Hindlimb muscle (tissue), 1 donor: ENCODE measurements at regions not wholly inside any gene's neighbourhood (a gene's known extent, or its start where the extent isn't known, plus 50 kb on each side); places are given as distances from the start of the nearest gene placed in this dataset.
"Not testable (repeated sequence)": the region's sequence is repeated elsewhere in the genome, so short reads cannot be mapped to it uniquely, and the experiment has no call there.

Source experiments
- DNase-seq: peaks from one replicate; pipeline ENCODE4 v3.0.0-alpha.2; 2013

- no peak for DNase-seq
Observed at GRCh38 chr9:102360846-102361245, 622.4 kb upstream of the GRIN3A start.

- no peak for DNase-seq
Observed at GRCh38 chr9:102355982-102356381, 617.5 kb upstream of the GRIN3A start.

- no peak for DNase-seq
Observed at GRCh38 chr9:102354041-102354440, 615.6 kb upstream of the GRIN3A start.

- DNase-seq, result not testable (repeated sequence)
Observed at GRCh38 chr9:102337471-102337870, 599.0 kb upstream of the GRIN3A start.

- no peak for DNase-seq
Observed at GRCh38 chr9:102309379-102309778, 570.9 kb upstream of the GRIN3A start.

- DNase-seq, result no peak
Observed at GRCh38 chr9:102295188-102295587, 556.7 kb upstream of the GRIN3A start.

GRCh38 chr9:102273952-102274351 is 535.5 kb upstream of the GRIN3A start:
- no peak for DNase-seq

GRCh38 chr9:102253099-102253498 is 514.7 kb upstream of the GRIN3A start:
- DNase-seq, result no peak

- no peak for DNase-seq
Observed at GRCh38 chr9:102244916-102245315, 506.5 kb upstream of the GRIN3A start.

GRCh38 chr9:102237520-102237919 is 499.1 kb upstream of the GRIN3A start:
- peak; percentile 1 for DNase-seq

- DNase-seq, result no peak
Observed at GRCh38 chr9:102237094-102237493, 498.6 kb upstream of the GRIN3A start.

GRCh38 chr9:102227416-102227815 is 489.0 kb upstream of the GRIN3A start:
- not testable (repeated sequence) for DNase-seq

GRCh38 chr9:102225841-102226441 is 487.5 kb upstream of the GRIN3A start:
- DNase-seq, result no peak

GRCh38 chr9:102223320-102224136 is 485.1 kb upstream of the GRIN3A start:
- DNase-seq, result not testable (repeated sequence)

- no peak for DNase-seq
Observed at GRCh38 chr9:102209176-102209575, 470.7 kb upstream of the GRIN3A start.

GRCh38 chr9:102206432-102206831 is 468.0 kb upstream of the GRIN3A start:
- DNase-seq, result no peak

- DNase-seq, result no peak
Observed at GRCh38 chr9:102205251-102205650, 466.8 kb upstream of the GRIN3A start.

- DNase-seq, result no peak
Observed at GRCh38 chr9:102202126-102202525, 463.7 kb upstream of the GRIN3A start.

GRCh38 chr9:102185962-102186361 is 447.5 kb upstream of the GRIN3A start:
- DNase-seq, result no peak

GRCh38 chr9:102185371-102185770 is 446.9 kb upstream of the GRIN3A start:
- DNase-seq, result no peak

GRCh38 chr9:102178811-102179210 is 440.4 kb upstream of the GRIN3A start:
- DNase-seq, result no peak

- not testable (repeated sequence) for DNase-seq
Observed at GRCh38 chr9:102174202-102174601, 435.8 kb upstream of the GRIN3A start.

GRCh38 chr9:102164247-102164646 is 425.8 kb upstream of the GRIN3A start:
- no peak for DNase-seq

- DNase-seq, result not testable (repeated sequence)
Observed at GRCh38 chr9:102153081-102153480, 414.6 kb upstream of the GRIN3A start.
